HG03175 (cell line): ENCODE measurements at regions not wholly inside any gene's neighbourhood (a gene's known extent, or its start where the extent isn't known, plus 50 kb on each side); places are given as distances from the start of the nearest gene placed in this dataset.
A peak's percentile ranks its signal among the peaks of the same experiment; 100 is the strongest.

Experiments used
- ATAC-seq: cut with Tn5 transposase; IDR thresholded peaks from one replicate; pipeline ENCODE4 v1.9.1; 2021; ENCODE audit warnings: mild to moderate bottlenecking, moderate library complexity; ENCODE audit not compliant: unreplicated experiment

GRCh38 chr15:96243701-96244100, 86.8 kb upstream of the NR2F2 start:
- ATAC-seq = no peak

- no peak for ATAC-seq
Observed at GRCh38 chr15:96245252-96245651, 85.2 kb upstream of the NR2F2 start.

- no peak for ATAC-seq
Observed at GRCh38 chr15:96246057-96246456, 84.4 kb upstream of the NR2F2 start.

- no peak for ATAC-seq
Observed at GRCh38 chr15:96247621-96248305, 82.7 kb upstream of the NR2F2 start.

GRCh38 chr15:96252148-96252547, 78.4 kb upstream of the NR2F2 start:
- no peak for ATAC-seq

GRCh38 chr15:96253006-96253747, 77.3 kb upstream of the NR2F2 start:
- no peak for ATAC-seq

GRCh38 chr15:96254173-96254572, 76.3 kb upstream of the NR2F2 start:
- no peak for ATAC-seq

GRCh38 chr15:96255599-96255998, 74.9 kb upstream of the NR2F2 start:
- ATAC-seq = no peak

- peak; percentile 69 for ATAC-seq
Observed at GRCh38 chr15:96261575-96262034, 68.9 kb upstream of the NR2F2 start.

GRCh38 chr15:96262097-96262496, 68.4 kb upstream of the NR2F2 start:
- no peak for ATAC-seq

GRCh38 chr15:96262549-96263489, 67.7 kb upstream of the NR2F2 start:
- ATAC-seq = no peak

- no peak for ATAC-seq
Observed at GRCh38 chr15:96264351-96264798, 66.1 kb upstream of the NR2F2 start.

- ATAC-seq = no peak
Observed at GRCh38 chr15:96264801-96265515, 65.5 kb upstream of the NR2F2 start.

- no peak for ATAC-seq
Observed at GRCh38 chr15:96266456-96266855, 64.0 kb upstream of the NR2F2 start.

GRCh38 chr15:96267463-96267862, 63.0 kb upstream of the NR2F2 start:
- ATAC-seq = no peak

GRCh38 chr15:96268442-96269204, 61.9 kb upstream of the NR2F2 start:
- ATAC-seq = no peak

- ATAC-seq = no peak
Observed at GRCh38 chr15:96270581-96271172, 59.8 kb upstream of the NR2F2 start.

- ATAC-seq = no peak
Observed at GRCh38 chr15:96272427-96272826, 58.1 kb upstream of the NR2F2 start.

- ATAC-seq = no peak
Observed at GRCh38 chr15:96273317-96274086, 57.0 kb upstream of the NR2F2 start.
